Neural cell (in vitro differentiated cells): ENCODE measurements at regions not wholly inside any gene's neighbourhood (a gene's known extent, or its start where the extent isn't known, plus 50 kb on each side); places are given as distances from the start of the nearest gene placed in this dataset.

Source experiments
- EP300 ChIP-seq: fragments of 450-650 bp; conservative IDR thresholded peaks from 2 replicates; pipeline ENCODE4 v1.6.1; 2014; ENCODE audit warnings: antibody characterized with exemption, mild to moderate bottlenecking, moderate library complexity; ENCODE audit not compliant: poor library complexity, severe bottlenecking
- EZH2 ChIP-seq: fragments of 200-600, 300-800 bp; shearing (Covaris generic), sonication (generic); IDR thresholded peaks from 2 replicates; pipeline ENCODE4 v1.6.1; 2014; ENCODE audit warnings: antibody characterized with exemption, low read length, borderline replicate concordance, mild to moderate bottlenecking; ENCODE audit not compliant: insufficient read depth, poor library complexity, severe bottlenecking
- MXI1 ChIP-seq: fragments of 450-650 bp; conservative IDR thresholded peaks from 2 replicates; pipeline ENCODE4 v1.6.1; 2014; ENCODE audit warnings: antibody characterized with exemption, mild to moderate bottlenecking; ENCODE audit not compliant: poor library complexity, severe bottlenecking
- POLR2AphosphoS5 ChIP-seq: IDR thresholded peaks from 2 replicates; pipeline ENCODE4 v1.6.1; 2012
- RAD21 ChIP-seq: fragments of 450-650 bp; conservative IDR thresholded peaks from 2 replicates; pipeline ENCODE4 v1.6.1; 2014; ENCODE audit warnings: antibody characterized with exemption, mild to moderate bottlenecking, moderate library complexity
- SMC3 ChIP-seq: fragments of 450-650 bp; conservative IDR thresholded peaks from 2 replicates; pipeline ENCODE4 v1.6.1; 2014; ENCODE audit warnings: antibody characterized with exemption, mild to moderate bottlenecking, moderate library complexity; ENCODE audit not compliant: poor library complexity
- TAF1 ChIP-seq: IDR thresholded peaks from 2 replicates; pipeline ENCODE4 v1.6.1; 2012; ENCODE audit warnings: low read depth
- TF ChIP-seq, protein P1 (sequence below): fragments of 450-650 bp; IDR thresholded peaks from 2 replicates; pipeline ENCODE4 v1.5.1; 2014; ENCODE audit warnings: antibody characterized with exemption, mild to moderate bottlenecking, moderate library complexity; ENCODE audit not compliant: poor library complexity, severe bottlenecking
- TF ChIP-seq, protein P2 (sequence below): IDR thresholded peaks from 2 replicates; pipeline ENCODE4 v1.6.1; 2012; ENCODE audit warnings: borderline replicate concordance

DNA sequence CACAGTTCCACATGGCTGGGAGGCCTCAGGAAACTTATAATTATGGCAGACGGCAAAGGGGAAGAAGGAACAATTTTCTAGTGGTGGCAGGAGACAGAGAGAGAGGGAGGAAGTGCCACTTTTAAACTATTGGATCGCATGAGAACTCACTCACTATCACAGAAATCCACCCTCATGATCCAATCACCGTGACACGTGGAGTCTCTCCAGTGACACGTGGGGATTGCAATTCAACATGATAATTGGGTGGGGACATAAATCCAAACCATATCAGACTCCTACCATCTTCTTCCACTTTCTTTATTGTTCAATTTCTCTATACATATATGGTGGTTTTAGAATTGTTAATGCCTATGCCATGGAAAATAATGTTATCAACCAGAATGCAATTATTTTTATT lies 103.7 kb upstream of the SYT1 start:
- TF ChIP-seq, protein P1, sequence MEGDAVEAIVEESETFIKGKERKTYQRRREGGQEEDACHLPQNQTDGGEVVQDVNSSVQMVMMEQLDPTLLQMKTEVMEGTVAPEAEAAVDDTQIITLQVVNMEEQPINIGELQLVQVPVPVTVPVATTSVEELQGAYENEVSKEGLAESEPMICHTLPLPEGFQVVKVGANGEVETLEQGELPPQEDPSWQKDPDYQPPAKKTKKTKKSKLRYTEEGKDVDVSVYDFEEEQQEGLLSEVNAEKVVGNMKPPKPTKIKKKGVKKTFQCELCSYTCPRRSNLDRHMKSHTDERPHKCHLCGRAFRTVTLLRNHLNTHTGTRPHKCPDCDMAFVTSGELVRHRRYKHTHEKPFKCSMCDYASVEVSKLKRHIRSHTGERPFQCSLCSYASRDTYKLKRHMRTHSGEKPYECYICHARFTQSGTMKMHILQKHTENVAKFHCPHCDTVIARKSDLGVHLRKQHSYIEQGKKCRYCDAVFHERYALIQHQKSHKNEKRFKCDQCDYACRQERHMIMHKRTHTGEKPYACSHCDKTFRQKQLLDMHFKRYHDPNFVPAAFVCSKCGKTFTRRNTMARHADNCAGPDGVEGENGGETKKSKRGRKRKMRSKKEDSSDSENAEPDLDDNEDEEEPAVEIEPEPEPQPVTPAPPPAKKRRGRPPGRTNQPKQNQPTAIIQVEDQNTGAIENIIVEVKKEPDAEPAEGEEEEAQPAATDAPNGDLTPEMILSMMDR, result no peak
- TF ChIP-seq POLR2AphosphoS5 (no peak), RAD21 (no peak), EP300 (no peak), EZH2 (no peak), MXI1 (no peak), SMC3 (no peak), TAF1 (no peak)
- TF ChIP-seq, protein P2, sequence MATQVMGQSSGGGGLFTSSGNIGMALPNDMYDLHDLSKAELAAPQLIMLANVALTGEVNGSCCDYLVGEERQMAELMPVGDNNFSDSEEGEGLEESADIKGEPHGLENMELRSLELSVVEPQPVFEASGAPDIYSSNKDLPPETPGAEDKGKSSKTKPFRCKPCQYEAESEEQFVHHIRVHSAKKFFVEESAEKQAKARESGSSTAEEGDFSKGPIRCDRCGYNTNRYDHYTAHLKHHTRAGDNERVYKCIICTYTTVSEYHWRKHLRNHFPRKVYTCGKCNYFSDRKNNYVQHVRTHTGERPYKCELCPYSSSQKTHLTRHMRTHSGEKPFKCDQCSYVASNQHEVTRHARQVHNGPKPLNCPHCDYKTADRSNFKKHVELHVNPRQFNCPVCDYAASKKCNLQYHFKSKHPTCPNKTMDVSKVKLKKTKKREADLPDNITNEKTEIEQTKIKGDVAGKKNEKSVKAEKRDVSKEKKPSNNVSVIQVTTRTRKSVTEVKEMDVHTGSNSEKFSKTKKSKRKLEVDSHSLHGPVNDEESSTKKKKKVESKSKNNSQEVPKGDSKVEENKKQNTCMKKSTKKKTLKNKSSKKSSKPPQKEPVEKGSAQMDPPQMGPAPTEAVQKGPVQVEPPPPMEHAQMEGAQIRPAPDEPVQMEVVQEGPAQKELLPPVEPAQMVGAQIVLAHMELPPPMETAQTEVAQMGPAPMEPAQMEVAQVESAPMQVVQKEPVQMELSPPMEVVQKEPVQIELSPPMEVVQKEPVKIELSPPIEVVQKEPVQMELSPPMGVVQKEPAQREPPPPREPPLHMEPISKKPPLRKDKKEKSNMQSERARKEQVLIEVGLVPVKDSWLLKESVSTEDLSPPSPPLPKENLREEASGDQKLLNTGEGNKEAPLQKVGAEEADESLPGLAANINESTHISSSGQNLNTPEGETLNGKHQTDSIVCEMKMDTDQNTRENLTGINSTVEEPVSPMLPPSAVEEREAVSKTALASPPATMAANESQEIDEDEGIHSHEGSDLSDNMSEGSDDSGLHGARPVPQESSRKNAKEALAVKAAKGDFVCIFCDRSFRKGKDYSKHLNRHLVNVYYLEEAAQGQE, result no peak
